GM18861 (cell line): ENCODE measurements at regions not wholly inside any gene's neighbourhood (a gene's known extent, or its start where the extent isn't known, plus 50 kb on each side); places are given as distances from the start of the nearest gene placed in this dataset.

Experiments used
- ATAC-seq: cut with Tn5 transposase; IDR thresholded peaks from one replicate; pipeline ENCODE4 v1.9.1; 2021; ENCODE audit not compliant: unreplicated experiment

GRCh38 chr4:24476282-24476681 is 108.1 kb downstream of the DHX15 start:
- peak; percentile 49 for ATAC-seq

GRCh38 chr4:24475756-24476155 is 108.6 kb downstream of the DHX15 start:
- no peak for ATAC-seq

GRCh38 chr4:24473309-24473721 is 111.0 kb downstream of the DHX15 start:
- no peak for ATAC-seq

DNA sequence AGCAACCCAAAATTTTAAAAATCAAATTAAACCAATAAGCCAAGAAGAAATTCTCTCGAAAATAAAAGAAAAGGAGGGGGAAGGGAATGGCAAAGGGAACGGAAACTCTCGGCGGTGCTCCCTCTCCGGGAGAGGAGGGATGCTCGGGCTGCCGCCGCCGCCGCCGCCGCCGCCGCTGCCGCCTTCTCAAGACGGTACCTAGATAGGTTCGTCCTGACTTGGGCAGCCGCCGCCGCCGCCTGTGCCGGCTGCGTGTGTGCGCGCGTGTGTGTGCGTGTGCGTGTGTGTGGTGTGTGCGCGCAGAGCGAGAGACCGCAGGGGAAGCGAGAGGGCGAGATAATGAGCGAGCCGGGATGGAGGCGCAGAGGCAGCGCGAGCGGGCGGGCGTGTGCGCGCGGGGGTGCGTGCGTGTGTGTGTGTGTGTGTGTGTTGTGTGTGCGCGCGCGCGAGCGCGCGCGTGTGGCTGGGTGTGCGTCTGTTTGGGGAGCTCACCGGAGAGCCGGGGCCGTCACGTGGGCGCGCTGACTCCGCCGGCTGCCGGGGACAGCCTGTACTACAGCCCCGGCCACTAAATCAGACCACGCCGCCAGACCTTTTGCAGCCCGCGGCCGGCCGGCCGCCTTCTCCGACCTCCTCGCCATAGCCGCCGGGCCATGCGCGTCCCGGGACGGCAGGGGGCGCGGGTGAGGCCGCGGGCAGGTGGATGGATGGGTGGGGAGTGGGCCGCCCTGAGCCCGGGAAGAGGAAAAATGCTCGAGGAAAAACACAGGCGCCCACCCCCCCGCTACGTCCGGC is 111.6 kb downstream of the DHX15 start:
- peak; percentile 48 for ATAC-seq

GRCh38 chr4:24472161-24472510 is 112.2 kb downstream of the DHX15 start:
- ATAC-seq, result no peak

DNA sequence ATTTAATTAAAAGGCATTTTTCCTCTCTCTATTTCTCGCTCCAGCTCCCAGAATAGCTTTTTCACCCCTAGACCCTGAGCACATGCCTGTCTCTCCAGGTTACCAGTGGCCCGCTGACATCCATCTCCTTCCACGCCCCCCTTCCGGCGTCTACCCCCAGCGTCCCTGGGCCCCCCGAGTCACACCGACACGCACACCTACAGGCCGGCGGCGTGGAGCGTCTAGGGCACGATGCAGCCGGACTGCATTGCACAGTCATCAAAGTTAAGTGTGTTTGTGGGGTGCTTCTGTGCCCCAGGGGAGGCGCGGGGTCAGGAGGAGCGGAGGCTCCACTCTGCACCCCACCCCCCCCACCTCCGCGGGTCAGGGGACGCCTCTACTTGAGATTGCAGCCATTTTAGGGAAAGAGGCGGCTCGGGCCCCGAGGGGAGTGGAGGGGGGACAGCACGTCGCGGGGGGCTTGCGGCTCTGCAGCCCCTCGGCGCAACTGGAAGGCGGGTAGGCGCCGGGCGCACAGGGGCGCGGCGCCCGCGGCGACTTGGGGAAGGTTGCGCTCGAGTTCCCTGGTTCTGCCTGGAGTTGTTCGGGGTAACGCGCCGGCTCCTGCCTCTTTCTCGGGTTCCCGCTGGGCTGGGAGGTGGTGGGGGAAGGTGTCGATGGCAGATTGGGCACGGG is 112.7 kb downstream of the DHX15 start:
- no peak for ATAC-seq

DNA sequence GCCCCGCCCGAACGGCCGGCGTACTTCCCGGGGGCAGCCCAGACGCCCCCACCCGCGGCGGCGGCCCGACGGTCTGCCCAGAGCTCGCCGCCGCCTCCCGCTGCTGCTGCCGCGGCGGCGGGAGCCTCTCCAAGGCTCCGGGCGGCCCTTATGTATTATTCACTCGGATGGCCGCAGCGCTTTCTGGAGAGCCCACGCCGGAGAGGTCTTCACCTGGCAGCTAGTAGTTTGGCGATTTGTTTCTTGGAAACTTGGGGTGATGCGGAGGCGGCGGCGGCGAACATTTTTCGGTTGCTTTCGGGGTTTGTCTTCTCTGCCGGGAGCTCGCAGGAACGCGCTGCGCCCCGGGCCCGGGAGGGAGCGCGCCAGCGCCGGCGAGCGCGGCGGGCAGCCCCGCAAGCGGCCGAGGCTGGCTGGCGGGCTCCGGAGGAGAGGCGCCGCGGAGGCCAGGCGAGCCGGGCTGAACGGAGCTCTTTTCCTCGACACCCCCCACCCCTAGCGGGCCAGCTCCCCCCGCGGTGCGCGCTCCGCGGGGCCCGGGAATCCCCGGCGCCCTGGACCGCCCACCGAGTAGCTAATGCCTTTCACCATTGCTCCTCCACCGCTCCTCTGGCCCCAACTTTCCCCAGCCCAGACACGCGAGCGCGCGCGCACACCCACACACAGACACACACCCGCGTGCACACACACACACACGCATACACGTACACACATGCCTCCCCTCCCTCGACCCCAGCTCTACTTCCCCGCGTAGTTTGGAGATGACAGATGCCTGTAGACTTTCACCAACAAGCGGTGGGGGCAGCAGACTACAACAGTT is 113.5 kb downstream of the DHX15 start:
- no peak for ATAC-seq

GRCh38 chr4:24468071-24468470 is 116.3 kb downstream of the DHX15 start:
- no peak for ATAC-seq

DNA sequence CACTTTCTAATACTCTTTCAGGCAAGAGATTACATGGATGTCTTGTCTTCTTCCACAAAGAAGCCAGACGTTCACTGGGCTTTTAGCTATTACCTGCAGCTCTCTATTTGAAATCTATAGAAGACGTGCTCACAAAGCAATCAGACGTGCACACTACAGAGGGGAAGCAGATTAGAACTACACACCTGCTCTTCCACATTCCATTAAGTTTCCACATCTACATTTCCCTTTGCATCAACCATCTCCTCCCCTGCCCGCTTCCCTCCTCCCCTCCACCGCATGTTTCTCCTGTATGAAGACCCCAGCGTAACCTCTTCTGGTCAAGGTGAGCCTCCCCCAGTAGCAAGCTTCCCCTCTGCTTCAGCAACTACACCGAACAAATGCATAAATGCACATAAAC is 119.8 kb downstream of the DHX15 start:
- ATAC-seq, result no peak

- ATAC-seq, result no peak
These were observed 127.9 kb downstream of the DHX15 start for GRCh38 chr4:24456431-24456830.

DNA sequence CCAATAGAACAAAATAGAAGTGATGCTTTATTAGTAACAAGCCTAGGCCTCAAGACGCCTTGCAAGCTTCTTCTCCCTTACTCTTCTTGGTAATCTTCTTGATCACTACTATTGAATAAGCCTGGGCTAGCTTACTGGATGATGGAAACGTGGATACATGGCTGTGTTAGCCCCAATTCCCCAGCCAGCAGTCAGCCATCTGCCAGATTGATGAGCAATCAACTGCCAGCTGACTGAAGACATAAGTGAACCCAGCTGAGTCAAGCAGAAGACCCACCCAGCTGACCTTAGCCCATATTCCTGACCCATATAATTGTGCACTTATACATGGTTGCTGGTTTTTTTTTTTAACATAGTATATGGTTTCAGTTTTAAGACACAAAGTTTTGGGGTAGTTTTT is 130.4 kb downstream of the DHX15 start:
- no peak for ATAC-seq

- ATAC-seq, result no peak
These were observed 132.5 kb downstream of the DHX15 start for GRCh38 chr4:24451870-24452269.

- no peak for ATAC-seq
These were observed 141.2 kb downstream of the DHX15 start for GRCh38 chr4:24443200-24443599.

- ATAC-seq, result no peak
These were observed 143.6 kb downstream of the DHX15 start for GRCh38 chr4:24440765-24441164.

DNA sequence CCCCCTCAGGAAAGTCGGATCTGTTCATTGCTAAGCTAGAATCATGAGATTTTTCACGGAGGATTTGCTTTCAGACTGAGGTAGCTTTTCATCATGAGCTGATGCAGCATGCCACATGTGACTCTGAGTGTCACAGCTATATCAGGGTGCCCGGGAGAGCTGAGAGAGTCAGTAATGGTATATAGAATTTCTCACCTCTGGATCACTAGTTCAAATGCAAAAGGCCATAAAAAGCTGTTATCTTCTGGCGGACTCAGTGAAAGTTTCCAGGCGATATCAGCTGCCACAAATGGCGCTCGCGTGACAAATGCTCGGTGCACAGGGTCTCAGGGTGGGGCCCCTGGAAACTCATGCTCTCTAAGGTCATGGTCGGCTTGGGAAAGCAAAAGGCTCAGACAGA is 150.1 kb downstream of the DHX15 start:
- no peak for ATAC-seq

DNA sequence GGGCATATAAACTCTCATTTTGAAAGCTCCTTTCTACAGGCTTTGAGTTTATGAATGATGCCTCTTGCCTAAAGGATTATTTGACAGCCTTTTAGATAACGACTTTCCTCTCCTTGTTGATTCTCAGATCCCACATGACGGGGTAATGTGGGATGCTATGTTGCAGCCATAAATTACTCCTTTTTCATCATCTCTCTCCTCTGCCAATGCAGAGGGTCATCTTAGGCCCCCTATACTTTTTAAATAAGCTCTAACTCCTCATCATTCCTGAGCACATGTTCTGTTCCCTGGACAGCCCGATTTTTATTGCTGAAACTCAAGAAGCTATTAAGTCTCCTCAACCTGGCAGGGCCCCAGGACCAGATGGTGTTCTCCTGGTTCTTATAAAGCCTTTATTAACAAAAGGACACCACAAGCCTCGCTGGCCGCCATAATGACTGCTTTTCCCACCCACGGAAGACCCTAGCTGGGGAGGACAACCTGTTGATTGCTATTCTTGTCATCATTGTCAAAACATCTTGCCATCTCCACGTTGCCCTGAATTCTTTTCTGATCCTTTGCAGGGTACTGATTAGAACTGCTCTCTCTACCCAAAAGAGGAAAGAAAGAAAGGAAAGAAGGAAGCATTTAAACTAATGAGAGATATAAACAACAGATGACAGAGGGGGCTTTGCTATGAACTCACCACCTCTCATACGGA is 150.7 kb downstream of the DHX15 start:
- ATAC-seq, result no peak

DNA sequence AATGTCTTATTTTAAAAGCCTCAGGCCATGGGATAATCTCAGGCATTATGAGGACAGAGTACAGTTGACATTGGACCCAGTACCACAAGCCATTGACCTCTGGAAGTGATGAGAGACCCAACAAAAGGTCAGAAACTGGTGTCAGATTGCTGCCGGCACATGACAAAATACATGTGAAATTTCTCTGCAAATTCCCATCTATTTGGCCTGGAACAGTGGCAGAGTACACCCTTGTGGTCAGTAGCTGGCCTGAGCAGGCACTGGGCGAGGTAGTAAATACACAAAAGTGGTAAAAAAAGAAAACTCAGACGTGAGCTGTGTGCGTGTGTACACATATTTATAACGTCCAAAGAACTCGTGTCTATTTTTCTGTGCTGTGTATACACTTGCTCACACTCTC is 155.5 kb downstream of the DHX15 start:
- ATAC-seq, result no peak

GRCh38 chr4:24426557-24426956 is 157.8 kb downstream of the DHX15 start:
- ATAC-seq, result no peak

GRCh38 chr4:24425863-24426262 is 158.5 kb downstream of the DHX15 start:
- ATAC-seq, result no peak

DNA sequence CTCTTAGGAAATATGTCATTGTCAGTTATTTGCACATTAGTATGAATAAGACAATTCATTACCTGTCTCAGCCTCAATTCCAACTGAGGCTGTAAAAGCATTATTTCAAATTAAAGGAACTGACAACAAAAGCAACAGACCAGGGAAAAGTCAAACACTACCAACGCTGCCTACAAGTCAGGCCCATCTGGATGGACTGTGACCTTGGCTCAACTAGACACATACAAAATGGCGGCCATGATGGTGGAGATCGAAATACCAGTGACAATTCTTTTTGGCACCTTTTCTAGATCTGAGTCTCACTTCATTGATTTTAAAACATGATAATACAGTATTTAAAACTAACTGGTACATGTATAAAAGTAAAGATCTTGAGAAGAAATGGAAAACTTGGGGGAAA is 160.7 kb downstream of the DHX15 start:
- no peak for ATAC-seq

DNA sequence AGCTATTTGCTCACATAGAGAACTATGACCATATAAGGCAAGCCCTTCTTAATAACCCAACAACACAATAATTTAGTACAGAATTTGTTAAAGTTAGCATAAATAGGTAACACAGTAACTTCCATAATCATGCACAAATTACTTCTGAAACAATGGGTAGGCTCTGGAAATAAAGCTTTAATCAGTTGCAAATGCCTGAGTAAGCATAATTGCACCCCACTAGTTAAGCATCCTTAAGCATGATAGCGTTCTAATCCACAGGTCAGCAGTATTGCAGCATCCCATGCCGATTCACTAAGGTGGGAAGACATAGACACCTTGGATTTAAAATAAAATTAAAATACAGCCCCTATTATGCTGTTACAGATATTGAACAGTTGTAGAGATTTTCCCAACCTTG is 161.7 kb downstream of the DHX15 start:
- ATAC-seq, result no peak
